Dedifferentiated amniotic fluid mesenchymal stem cell (primary cell): ENCODE measurements at regions not wholly inside any gene's neighbourhood (a gene's known extent, or its start where the extent isn't known, plus 50 kb on each side); places are given as distances from the start of the nearest gene placed in this dataset.
A peak's percentile ranks its signal among the peaks of the same experiment; 100 is the strongest.
"Not testable (repeated sequence)": the region's sequence is repeated elsewhere in the genome, so short reads cannot be mapped to it uniquely, and the experiment has no call there.

Source experiments
- DNase-seq: peaks from one replicate; pipeline ENCODE4 v3.0.0-alpha.2; 2016; ENCODE audit errors: extremely low spot score

GRCh38 chr21:14903172-14903865 lies 161.5 kb downstream of the NRIP1 start:
- DNase-seq: no peak

GRCh38 chr21:14901482-14901958 lies 163.3 kb downstream of the NRIP1 start:
- DNase-seq: no peak

GRCh38 chr21:14900611-14901010 lies 164.2 kb downstream of the NRIP1 start:
- no peak for DNase-seq

GRCh38 chr21:14900058-14900457 lies 164.7 kb downstream of the NRIP1 start:
- DNase-seq: no peak

- DNase-seq: no peak
Observed at GRCh38 chr21:14895792-14896191, 169.0 kb downstream of the NRIP1 start.

- DNase-seq: no peak
Observed at GRCh38 chr21:14890141-14890540, 174.7 kb downstream of the NRIP1 start.

- peak; percentile 38 for DNase-seq
Observed at GRCh38 chr21:14889080-14889810, 175.6 kb downstream of the NRIP1 start.

- DNase-seq: no peak
Observed at GRCh38 chr21:14888202-14888601, 176.6 kb downstream of the NRIP1 start.

- DNase-seq: no peak
Observed at GRCh38 chr21:14886001-14886400, 178.8 kb downstream of the NRIP1 start.

GRCh38 chr21:14883351-14883750 lies 181.4 kb downstream of the NRIP1 start:
- no peak for DNase-seq

GRCh38 chr21:14882545-14882944 lies 182.3 kb downstream of the NRIP1 start:
- DNase-seq: not testable (repeated sequence)

GRCh38 chr21:14881863-14882499 lies 182.8 kb downstream of the NRIP1 start:
- no peak for DNase-seq

GRCh38 chr21:14880922-14881321 lies 183.9 kb downstream of the NRIP1 start:
- no peak for DNase-seq

GRCh38 chr21:14879458-14879857 lies 185.3 kb downstream of the NRIP1 start:
- no peak for DNase-seq

GRCh38 chr21:14878971-14879370 lies 185.8 kb downstream of the NRIP1 start:
- peak; percentile 13 for DNase-seq

- DNase-seq: peak; percentile 5
Observed at GRCh38 chr21:14877581-14878228, 187.1 kb downstream of the NRIP1 start.

GRCh38 chr21:14876524-14876840 lies 188.3 kb downstream of the NRIP1 start:
- peak; percentile 11 for DNase-seq

- DNase-seq: peak; percentile 11
Observed at GRCh38 chr21:14875704-14876523, 188.9 kb downstream of the NRIP1 start.

GRCh38 chr21:14875186-14875585 lies 189.6 kb downstream of the NRIP1 start:
- no peak for DNase-seq

- DNase-seq: no peak
Observed at GRCh38 chr21:14874379-14874778, 190.4 kb downstream of the NRIP1 start.

GRCh38 chr21:14871861-14872260 lies 192.9 kb downstream of the NRIP1 start:
- no peak for DNase-seq

- no peak for DNase-seq
Observed at GRCh38 chr21:14870853-14871149, 194.0 kb downstream of the NRIP1 start.
